Breast epithelium (tissue), 4 donors: ENCODE measurements at regions not wholly inside any gene's neighbourhood (a gene's known extent, or its start where the extent isn't known, plus 50 kb on each side); places are given as distances from the start of the nearest gene placed in this dataset.

Experiments used
- DNase-seq, 2 donors: peaks; one replicate each; pipeline ENCODE4 v3.0.0-alpha.2; 2019; ENCODE audit warnings: low spot score in 2 of 2
- H3K27ac ChIP-seq, 2 donors: fragments of 200-600 bp; sonication (generic) in 1 of 2; one replicate each; pipeline ENCODE4 v1.5.1; 2016 to 2019; ENCODE audit warnings: mild to moderate bottlenecking in 1 of 2
- H3K27me3 ChIP-seq, 2 donors: fragments of 200-600 bp; sonication (generic) in 1 of 2; one replicate each; pipeline versions ENCODE4 v1.5.1 to v1.6.0; 2017 to 2019; ENCODE audit warnings: control low read depth in 1 of 2, mild to moderate bottlenecking in 1 of 2
- H3K36me3 ChIP-seq: fragments of 200-600 bp; one replicate; pipeline ENCODE4 v1.5.1; 2019
- H3K4me1 ChIP-seq, 2 donors: fragments of 200-600 bp; sonication (generic); one replicate each; pipeline ENCODE4 v1.5.1; 2016 to 2019; ENCODE audit warnings: control low read depth in 1 of 2
- H3K4me3 ChIP-seq, 3 donors: fragments of 200-600 bp; sonication (generic); 1 replicate in 2 of 3; 2 replicates in 1 of 3; pipeline ENCODE4 v1.5.1; 2016 to 2019; ENCODE audit warnings: mild to moderate bottlenecking in 3 of 3, moderate library complexity in 2 of 3
- H3K9me3 ChIP-seq, 2 donors: fragments of 200-600 bp; sonication (generic) in 1 of 2; one replicate each; pipeline ENCODE4 v1.5.1; 2016 to 2019; ENCODE audit warnings: control low read depth in 1 of 2
- POLR2A ChIP-seq: fragments of 450-650 bp; IDR thresholded peaks from one replicate; pipeline ENCODE4 v1.6.1; 2016; ENCODE audit warnings: antibody characterized with exemption, mild to moderate bottlenecking, moderate library complexity
- POLR2AphosphoS5 ChIP-seq, 3 donors: sonication (generic); formaldehyde crosslinking; IDR thresholded peaks; one replicate each; pipeline ENCODE4 v1.6.1; 2017; ENCODE audit warnings: antibody characterized with exemption in 3 of 3
- intact Hi-C: fragments of 100-400 bp; cut with DNase I; formaldehyde crosslinking; loops from one replicate; pipeline ENCODE4 v1.15.1; 2023; ENCODE audit warnings: low total_unique reads
- TF ChIP-seq, protein P1 (sequence below), 3 donors: fragments of 450-650 bp; IDR thresholded peaks; one replicate each; pipeline ENCODE4 v1.5.1; 2016 to 2017; ENCODE audit warnings: antibody characterized with exemption in 3 of 3, mild to moderate bottlenecking in 3 of 3, moderate library complexity in 3 of 3

DNA sequence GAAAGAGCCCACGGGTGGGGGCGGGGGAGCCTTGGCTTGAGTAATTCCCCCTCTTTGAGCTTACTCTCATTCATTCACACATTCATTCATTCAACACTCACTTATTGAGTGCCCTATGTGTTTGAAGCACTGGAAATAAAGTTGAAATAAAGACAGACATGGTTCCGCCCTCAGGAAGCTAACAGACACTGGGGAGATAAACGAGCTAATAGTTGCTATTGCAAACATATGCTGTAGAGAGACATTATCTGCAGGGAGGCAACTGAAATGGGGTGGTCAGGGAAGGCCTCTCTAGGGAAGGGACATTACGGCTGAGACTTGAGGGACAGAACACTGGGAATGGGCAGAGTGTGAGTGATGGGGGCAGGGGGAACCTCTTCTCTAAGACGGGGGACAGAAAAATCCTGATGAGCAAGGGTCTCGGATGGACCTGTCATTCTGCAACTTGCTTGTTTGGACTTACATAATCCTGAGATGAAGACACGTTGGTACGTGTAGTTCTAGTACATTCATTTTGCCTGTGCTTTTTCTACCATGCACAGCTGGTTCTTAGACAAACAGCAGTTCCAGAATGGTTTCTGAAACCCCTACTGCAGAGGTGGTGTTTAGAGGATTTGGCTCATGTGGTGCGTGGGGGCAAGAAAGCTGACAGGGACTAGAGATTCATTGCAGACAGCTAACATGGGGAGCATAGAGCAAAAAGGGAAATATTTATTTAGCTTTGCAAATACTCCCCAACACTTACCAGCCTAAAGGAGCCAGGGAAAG is 71.1 kb upstream of the BLCAP start:
- intact Hi-C loops = no loop called here
- H3K9me3 ChIP-seq = no peaks in the 10 kb centered on the region
- peaks cover 0 to 21% of the 10 kb centered on the region in 2 donors for H3K27me3 ChIP-seq
- TF ChIP-seq POLR2AphosphoS5 (IDR thresholded peaks at IDR 0.05) (no peak), POLR2A (no peak)
- TF ChIP-seq, protein P1, sequence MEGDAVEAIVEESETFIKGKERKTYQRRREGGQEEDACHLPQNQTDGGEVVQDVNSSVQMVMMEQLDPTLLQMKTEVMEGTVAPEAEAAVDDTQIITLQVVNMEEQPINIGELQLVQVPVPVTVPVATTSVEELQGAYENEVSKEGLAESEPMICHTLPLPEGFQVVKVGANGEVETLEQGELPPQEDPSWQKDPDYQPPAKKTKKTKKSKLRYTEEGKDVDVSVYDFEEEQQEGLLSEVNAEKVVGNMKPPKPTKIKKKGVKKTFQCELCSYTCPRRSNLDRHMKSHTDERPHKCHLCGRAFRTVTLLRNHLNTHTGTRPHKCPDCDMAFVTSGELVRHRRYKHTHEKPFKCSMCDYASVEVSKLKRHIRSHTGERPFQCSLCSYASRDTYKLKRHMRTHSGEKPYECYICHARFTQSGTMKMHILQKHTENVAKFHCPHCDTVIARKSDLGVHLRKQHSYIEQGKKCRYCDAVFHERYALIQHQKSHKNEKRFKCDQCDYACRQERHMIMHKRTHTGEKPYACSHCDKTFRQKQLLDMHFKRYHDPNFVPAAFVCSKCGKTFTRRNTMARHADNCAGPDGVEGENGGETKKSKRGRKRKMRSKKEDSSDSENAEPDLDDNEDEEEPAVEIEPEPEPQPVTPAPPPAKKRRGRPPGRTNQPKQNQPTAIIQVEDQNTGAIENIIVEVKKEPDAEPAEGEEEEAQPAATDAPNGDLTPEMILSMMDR (IDR thresholded peaks at IDR 0.05) = no peak
- no peak overlapping the region for H3K27ac ChIP-seq
- DNase-seq = no peak
- no peaks in the 10 kb centered on the region for H3K4me1 ChIP-seq
- H3K4me3 ChIP-seq = no peak overlapping the region
- no peaks in the 10 kb centered on the region for H3K36me3 ChIP-seq

DNA sequence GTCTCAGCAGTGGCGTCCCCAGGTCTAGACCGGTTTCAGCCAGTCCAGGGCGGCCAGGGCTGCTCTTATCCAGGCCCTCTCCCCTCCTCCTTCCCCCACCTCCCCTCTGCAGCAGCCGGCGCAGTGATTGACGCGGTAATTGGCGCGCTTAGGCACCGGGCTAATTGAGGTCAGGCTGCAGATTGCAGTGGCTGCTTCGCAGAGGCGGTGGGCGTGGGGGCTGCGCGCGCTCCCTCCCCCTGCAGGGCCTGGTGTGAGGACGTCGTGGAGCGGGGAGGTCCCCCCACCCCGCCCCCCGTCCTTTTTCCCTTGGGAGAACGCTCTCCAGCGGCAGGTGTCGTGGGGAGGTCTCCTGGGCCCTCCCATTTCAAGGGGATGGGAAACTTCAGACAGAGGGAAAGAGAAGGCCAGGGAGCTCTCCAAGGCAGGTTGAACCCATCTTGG is 70.4 kb upstream of the BLCAP start:
- Histone ChIP-seq H3K36me3 (no peaks in the 10 kb centered on the region), H3K9me3 (no peaks in the 10 kb centered on the region), H3K27me3 (peaks cover 0 to 22% of the 10 kb centered on the region in 2 donors), H3K4me1 (no peaks in the 10 kb centered on the region), H3K4me3 (no peak overlapping the region), H3K27ac (no peak overlapping the region)
- TF ChIP-seq POLR2A (no peak), POLR2AphosphoS5 (IDR thresholded peaks at IDR 0.05) (no peak)
- TF ChIP-seq, protein P1 (IDR thresholded peaks at IDR 0.05) = no peak
- intact Hi-C loops = no loop called here
- DNase-seq = no peak

DNA sequence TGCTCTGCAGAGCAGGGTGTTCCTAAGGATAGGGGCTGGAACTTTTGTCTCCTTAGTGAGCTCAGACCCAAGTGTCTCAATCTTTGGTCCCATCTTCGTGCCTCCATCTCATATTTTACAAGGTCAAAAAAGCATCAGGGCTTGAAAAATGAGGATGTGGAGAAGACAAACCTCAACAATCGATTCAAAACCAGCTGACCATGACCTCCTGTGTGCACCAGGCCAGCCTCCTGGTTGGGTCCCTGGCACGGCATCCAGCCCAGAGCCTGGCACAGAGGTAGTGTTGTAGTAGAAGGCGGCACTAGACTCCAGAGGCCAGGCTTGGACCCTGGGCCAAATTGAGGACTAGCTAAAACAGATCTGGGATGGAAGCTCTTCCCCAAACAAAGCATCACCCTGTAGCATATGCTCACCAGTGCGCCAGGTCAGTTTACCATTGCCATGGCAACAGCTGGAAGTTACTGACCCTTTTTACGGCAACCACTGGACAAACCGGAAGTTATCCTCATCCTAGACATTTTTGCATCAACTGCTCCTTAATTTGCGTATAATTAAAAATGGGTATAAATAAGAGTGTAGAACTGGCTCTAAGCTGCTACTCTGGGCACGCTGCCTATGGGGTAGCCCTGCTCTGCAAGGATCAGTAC is 69.3 kb upstream of the BLCAP start:
- intact Hi-C loops = no loop called here
- no peaks in the 10 kb centered on the region for H3K4me1 ChIP-seq
- DNase-seq = no peak
- no peaks in the 10 kb centered on the region for H3K36me3 ChIP-seq
- no peak overlapping the region for H3K27ac ChIP-seq
- H3K9me3 ChIP-seq = no peaks in the 10 kb centered on the region
- H3K27me3 ChIP-seq = peaks cover 0 to 33% of the 10 kb centered on the region in 2 donors
- no peak overlapping the region for H3K4me3 ChIP-seq
- TF ChIP-seq, protein P1 (IDR thresholded peaks at IDR 0.05) = no peak
- no peak for TF ChIP-seq POLR2AphosphoS5 (IDR thresholded peaks at IDR 0.05)

DNA sequence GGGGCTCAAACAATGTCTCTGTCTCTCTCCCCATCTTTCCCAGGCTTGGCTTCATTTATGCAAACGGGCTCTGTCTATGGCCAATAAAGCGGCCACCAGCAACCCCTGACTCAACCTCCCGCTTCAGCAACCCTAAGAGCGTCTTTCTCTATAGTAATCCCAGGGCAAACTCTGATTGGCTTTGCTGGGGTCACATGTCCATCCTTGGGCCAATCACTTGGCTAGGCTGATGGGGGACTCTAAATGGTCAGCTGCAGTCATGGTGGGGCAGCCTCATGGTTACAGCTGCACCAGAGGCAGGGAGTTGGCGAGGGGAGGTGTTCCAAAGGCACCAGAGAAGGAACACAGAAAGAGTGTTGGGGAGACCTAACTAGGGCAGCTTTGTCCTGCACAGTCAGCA is 68.5 kb upstream of the BLCAP start:
- H3K36me3 ChIP-seq = no peaks in the 10 kb centered on the region
- peaks cover 0 to 41% of the 10 kb centered on the region in 2 donors for H3K27me3 ChIP-seq
- intact Hi-C loops = no loop called here
- no peak for TF ChIP-seq POLR2AphosphoS5 (IDR thresholded peaks at IDR 0.05)
- TF ChIP-seq, protein P1 (IDR thresholded peaks at IDR 0.05) = no peak
- TF ChIP-seq POLR2A = no peak
- H3K4me1 ChIP-seq = no peaks in the 10 kb centered on the region
- H3K9me3 ChIP-seq = no peaks in the 10 kb centered on the region
- DNase-seq = no peak
- no peak overlapping the region for H3K4me3 ChIP-seq
- no peak overlapping the region for H3K27ac ChIP-seq

DNA sequence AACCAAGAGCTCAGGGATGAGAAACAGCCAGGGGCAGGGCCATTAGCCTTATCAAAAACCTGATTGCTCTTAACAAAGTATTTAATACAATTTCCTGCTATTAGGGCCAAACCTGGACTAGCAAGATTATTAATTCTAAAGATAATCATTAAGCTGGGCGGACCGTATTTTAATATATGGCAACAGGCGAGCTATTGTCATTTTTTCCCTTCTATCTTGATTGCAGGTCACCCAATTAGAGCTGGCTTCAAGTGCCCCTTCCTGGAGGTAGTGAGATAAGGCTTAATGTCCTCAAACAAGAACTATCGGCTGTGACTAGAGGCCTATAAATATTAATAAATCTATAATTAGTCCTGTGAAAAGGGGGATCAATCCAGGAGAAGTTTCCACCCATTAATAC is 66.0 kb upstream of the BLCAP start:
- Histone ChIP-seq H3K4me3 (no peak overlapping the region), H3K4me1 (no peaks in the 10 kb centered on the region), H3K9me3 (no peaks in the 10 kb centered on the region), H3K27me3 (peaks cover 0 to 33% of the 10 kb centered on the region in 2 donors), H3K27ac (no peak overlapping the region), H3K36me3 (no peaks in the 10 kb centered on the region)
- TF ChIP-seq POLR2A (no peak), POLR2AphosphoS5 (IDR thresholded peaks at IDR 0.05) (no peak)
- TF ChIP-seq, protein P1 (IDR thresholded peaks at IDR 0.05) = no peak
- no peak for DNase-seq
- intact Hi-C loops = no loop called here
